WTC11 (cell line): ENCODE measurements at regions not wholly inside any gene's neighbourhood (a gene's known extent, or its start where the extent isn't known, plus 50 kb on each side); places are given as distances from the start of the nearest gene placed in this dataset.

Experiments used
- ATAC-seq: fragments of 200-7000 bp; cut with Tn5 transposase; 2 replicates; pipeline ENCODE4 v1.10.0; 2021; ENCODE audit warnings: mild to moderate bottlenecking, moderate library complexity
- CTCF ChIA-PET: fragments of 300-600 bp; sonication (Branson Sonifier 250); formaldehyde crosslinking; loops from one replicate; lab custom pipeline; 2021; ENCODE audit warnings: antibody characterized with exemption; lab: Charles Lee
- POLR2A ChIA-PET: fragments of 350-600 bp; sonication (Branson Sonifier 250); formaldehyde crosslinking; loops from one replicate; lab custom pipeline; 2021; ENCODE audit warnings: antibody characterized with exemption; lab: Charles Lee
- DNase-seq: peaks from one replicate; pipeline ENCODE4 v3.0.0; 2021; ENCODE audit warnings: low spot score
- H3K27ac Mint-ChIP-seq: 2 replicates; pipeline ENCODE4 v1.8.0; 2021; ENCODE audit warnings: mixed read lengths
- H3K27me3 Mint-ChIP-seq: 2 replicates; pipeline ENCODE4 v1.8.0; 2021; ENCODE audit warnings: low read depth, mild to moderate bottlenecking, moderate library complexity, mixed read lengths
- H3K36me3 Mint-ChIP-seq: 2 replicates; pipeline ENCODE4 v1.8.0; 2021; ENCODE audit warnings: mixed read lengths
- H3K4me1 Mint-ChIP-seq: 2 replicates; pipeline ENCODE4 v1.8.0; 2022; ENCODE audit warnings: mixed read lengths
- H3K4me3 Mint-ChIP-seq: 2 replicates; pipeline ENCODE4 v1.8.0; 2021; ENCODE audit warnings: mild to moderate bottlenecking, moderate library complexity, mixed read lengths
- H3K9me3 Mint-ChIP-seq: 2 replicates; pipeline ENCODE4 v1.8.0; 2021; ENCODE audit warnings: mixed read lengths
- ELF4 ChIP-seq: sonication (generic); formaldehyde crosslinking; IDR thresholded peaks from 2 replicates; pipeline ENCODE4 v1.8.1; 2022; ENCODE audit warnings: low read depth, mild to moderate bottlenecking, moderate library complexity, missing genetic modification reagents
- ERG ChIP-seq: fragments of 250-450 bp; sonication (Bioruptor Pico); IDR thresholded peaks from 2 replicates; pipeline ENCODE4 v1.8.0; 2021; ENCODE audit warnings: mild to moderate bottlenecking
- ESRRA ChIP-seq: sonication (generic); formaldehyde crosslinking; IDR thresholded peaks from 2 replicates; pipeline ENCODE4 v1.8.1; 2022; ENCODE audit warnings: mild to moderate bottlenecking, missing genetic modification reagents, borderline replicate concordance
- ETV6 ChIP-seq: sonication (generic); formaldehyde crosslinking; IDR thresholded peaks from 2 replicates; pipeline ENCODE4 v1.8.1; 2022; ENCODE audit warnings: mild to moderate bottlenecking, missing genetic modification reagents
- FOXP1 ChIP-seq: sonication (generic); formaldehyde crosslinking; IDR thresholded peaks from 2 replicates; pipeline ENCODE4 v1.8.0; 2022; ENCODE audit warnings: missing genetic modification reagents, mild to moderate bottlenecking, moderate library complexity, borderline replicate concordance
- HMGXB4 ChIP-seq: sonication (generic); formaldehyde crosslinking; IDR thresholded peaks from 2 replicates; pipeline ENCODE4 v1.8.1; 2023; ENCODE audit warnings: mild to moderate bottlenecking, moderate library complexity, missing genetic modification reagents
- JAZF1 ChIP-seq: fragments of 250-450 bp; sonication (Bioruptor Pico); IDR thresholded peaks from 2 replicates; pipeline ENCODE4 v1.9.0; 2021; ENCODE audit warnings: moderate library complexity, mild to moderate bottlenecking, inconsistent platforms
- JUN ChIP-seq: sonication (generic); formaldehyde crosslinking; IDR thresholded peaks from 2 replicates; pipeline ENCODE4 v1.8.0; 2023; ENCODE audit warnings: mild to moderate bottlenecking, missing genetic modification reagents
- KAT7 ChIP-seq: sonication (generic); formaldehyde crosslinking; IDR thresholded peaks from 2 replicates; pipeline ENCODE4 v1.8.1; 2023; ENCODE audit warnings: missing genetic modification reagents, mild to moderate bottlenecking, borderline replicate concordance
- NFATC4 ChIP-seq: fragments of 250-450 bp; sonication (Bioruptor Pico); IDR thresholded peaks from 2 replicates; pipeline ENCODE4 v1.9.0; 2021; ENCODE audit warnings: mild to moderate bottlenecking
- NR1H2 ChIP-seq: sonication (generic); formaldehyde crosslinking; IDR thresholded peaks from 2 replicates; pipeline ENCODE4 v1.9.0; 2021; ENCODE audit warnings: mild to moderate bottlenecking, moderate library complexity, missing genetic modification reagents
- NR3C1 ChIP-seq: sonication (generic); formaldehyde crosslinking; conservative IDR thresholded peaks from 2 replicates; pipeline ENCODE4 v1.8.1; 2023; ENCODE audit warnings: low read depth, mild to moderate bottlenecking, missing genetic modification reagents
- RORB ChIP-seq: fragments of 250-450 bp; sonication (Bioruptor Pico); IDR thresholded peaks from 2 replicates; pipeline ENCODE4 v1.9.0; 2021; ENCODE audit warnings: mild to moderate bottlenecking
- SP1 ChIP-seq: sonication (generic); formaldehyde crosslinking; conservative IDR thresholded peaks from 2 replicates; pipeline ENCODE4 v1.8.1; 2022; ENCODE audit warnings: missing genetic modification reagents
- TEAD1 ChIP-seq: sonication (generic); formaldehyde crosslinking; IDR thresholded peaks from 2 replicates; pipeline ENCODE4 v1.8.0; 2022; ENCODE audit warnings: mild to moderate bottlenecking, missing genetic modification reagents
- TP53 ChIP-seq: sonication (generic); formaldehyde crosslinking; IDR thresholded peaks from 2 replicates; pipeline ENCODE4 v1.8.1; 2023; ENCODE audit warnings: mild to moderate bottlenecking, missing genetic modification reagents
- USF2 ChIP-seq: sonication (generic); formaldehyde crosslinking; IDR thresholded peaks from 2 replicates; pipeline ENCODE4 v1.8.1; 2023; ENCODE audit warnings: mild to moderate bottlenecking, missing genetic modification reagents, moderate library complexity
- ZNF219 ChIP-seq: sonication (generic); formaldehyde crosslinking; IDR thresholded peaks from 2 replicates; pipeline ENCODE4 v1.8.0; 2023; ENCODE audit warnings: missing genetic modification reagents, mild to moderate bottlenecking, borderline replicate concordance
- ZNF317 ChIP-seq: sonication (generic); formaldehyde crosslinking; IDR thresholded peaks from 2 replicates; pipeline ENCODE4 v1.8.1; 2023; ENCODE audit warnings: low read depth, mild to moderate bottlenecking, moderate library complexity, missing genetic modification reagents, borderline replicate concordance
- ZNF396 ChIP-seq: fragments of 250-450 bp; sonication (Bioruptor Pico); IDR thresholded peaks from 2 replicates; pipeline ENCODE4 v1.8.0; 2021; ENCODE audit warnings: mild to moderate bottlenecking, moderate library complexity, borderline replicate concordance
- TF ChIP-seq, protein P1 (sequence below): sonication (generic); formaldehyde crosslinking; IDR thresholded peaks from 2 replicates; pipeline ENCODE4 v1.8.0; 2022; ENCODE audit warnings: mild to moderate bottlenecking, missing genetic modification reagents
- TF ChIP-seq, protein P2 (sequence below): fragments of 200-600 bp; IDR thresholded peaks from 2 replicates; pipeline ENCODE4 v1.8.0; 2022; ENCODE audit warnings: antibody characterized with exemption
- TF ChIP-seq, protein P3 (sequence below): sonication (generic); formaldehyde crosslinking; IDR thresholded peaks from 2 replicates; pipeline ENCODE4 v1.8.1; 2022; ENCODE audit warnings: low read depth, mild to moderate bottlenecking, moderate library complexity, missing genetic modification reagents, borderline replicate concordance

DNA sequence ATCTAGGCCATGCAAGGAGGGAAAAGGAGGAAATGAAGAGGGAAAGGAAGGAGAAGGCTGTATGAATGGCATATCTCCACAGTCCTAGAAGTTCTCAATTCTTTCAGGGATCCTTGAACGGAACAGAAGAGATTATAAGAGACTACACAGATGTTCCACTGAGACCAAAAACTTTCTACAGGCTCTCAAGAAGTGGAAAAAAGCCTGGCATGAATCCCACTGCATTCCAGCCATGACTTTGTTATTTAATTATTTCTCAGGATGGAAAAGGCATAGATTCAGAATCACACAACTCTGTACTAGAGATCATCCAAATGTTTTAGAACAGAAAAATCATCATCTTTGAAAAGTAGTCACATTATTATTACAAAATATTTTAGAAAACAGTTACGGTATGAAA, 131.7 kb upstream of the CDH20 start:
- no peak for DNase-seq
- H3K4me3 Mint-ChIP-seq = no peak overlapping the region
- ChIA-PET CTCF (no interaction called here), POLR2A (no interaction called here)
- no peak overlapping the region for H3K27ac Mint-ChIP-seq
- H3K36me3 Mint-ChIP-seq = no peaks in the 10 kb centered on the region
- no peaks in the 10 kb centered on the region for H3K9me3 Mint-ChIP-seq
- TF ChIP-seq NR1H2 (CRISPR knock-in tag) = no peak
- no peak for TF ChIP-seq ETV6
- no peak for TF ChIP-seq ERG (CRISPR knock-in tag)
- ATAC-seq = no peak
- H3K27me3 Mint-ChIP-seq = no peaks in the 10 kb centered on the region
- peaks cover 6% of the 10 kb centered on the region for H3K4me1 Mint-ChIP-seq

DNA sequence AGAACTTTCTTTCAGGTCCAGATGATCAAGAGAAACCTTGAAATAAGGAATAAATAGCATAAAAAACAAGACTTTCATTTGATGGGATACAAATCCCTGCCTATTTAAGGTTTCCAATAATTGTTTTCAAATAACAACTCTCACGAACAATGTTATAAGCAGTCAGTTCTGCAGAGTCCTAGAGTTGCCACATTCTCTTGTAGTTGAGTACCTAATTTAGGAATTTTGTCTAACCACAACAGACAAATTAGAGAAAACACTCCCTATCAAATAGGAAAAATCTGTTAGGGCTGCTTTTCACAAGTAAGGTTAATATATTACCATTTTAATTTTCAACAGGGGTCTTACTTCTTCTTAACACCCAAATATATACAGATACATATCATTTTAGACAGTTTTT, 130.1 kb upstream of the CDH20 start:
- Mint-ChIP-seq H3K4me1 (peaks cover 1% of the 10 kb centered on the region), H3K36me3 (no peaks in the 10 kb centered on the region), H3K27ac (no peak overlapping the region), H3K4me3 (no peak overlapping the region), H3K27me3 (no peaks in the 10 kb centered on the region), H3K9me3 (no peaks in the 10 kb centered on the region)
- DNase-seq (no peak), ATAC-seq (no peak)
- TF ChIP-seq ELF4 (CRISPR knock-in tag) = no peak
- TF ChIP-seq, protein P1, sequence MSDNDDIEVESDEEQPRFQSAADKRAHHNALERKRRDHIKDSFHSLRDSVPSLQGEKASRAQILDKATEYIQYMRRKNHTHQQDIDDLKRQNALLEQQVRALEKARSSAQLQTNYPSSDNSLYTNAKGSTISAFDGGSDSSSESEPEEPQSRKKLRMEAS (CRISPR knock-in tag) = no peak
- TF ChIP-seq NR3C1 (CRISPR knock-in tag) = no peak
- no peak for TF ChIP-seq TEAD1 (CRISPR knock-in tag)
- TF ChIP-seq, protein P2, sequence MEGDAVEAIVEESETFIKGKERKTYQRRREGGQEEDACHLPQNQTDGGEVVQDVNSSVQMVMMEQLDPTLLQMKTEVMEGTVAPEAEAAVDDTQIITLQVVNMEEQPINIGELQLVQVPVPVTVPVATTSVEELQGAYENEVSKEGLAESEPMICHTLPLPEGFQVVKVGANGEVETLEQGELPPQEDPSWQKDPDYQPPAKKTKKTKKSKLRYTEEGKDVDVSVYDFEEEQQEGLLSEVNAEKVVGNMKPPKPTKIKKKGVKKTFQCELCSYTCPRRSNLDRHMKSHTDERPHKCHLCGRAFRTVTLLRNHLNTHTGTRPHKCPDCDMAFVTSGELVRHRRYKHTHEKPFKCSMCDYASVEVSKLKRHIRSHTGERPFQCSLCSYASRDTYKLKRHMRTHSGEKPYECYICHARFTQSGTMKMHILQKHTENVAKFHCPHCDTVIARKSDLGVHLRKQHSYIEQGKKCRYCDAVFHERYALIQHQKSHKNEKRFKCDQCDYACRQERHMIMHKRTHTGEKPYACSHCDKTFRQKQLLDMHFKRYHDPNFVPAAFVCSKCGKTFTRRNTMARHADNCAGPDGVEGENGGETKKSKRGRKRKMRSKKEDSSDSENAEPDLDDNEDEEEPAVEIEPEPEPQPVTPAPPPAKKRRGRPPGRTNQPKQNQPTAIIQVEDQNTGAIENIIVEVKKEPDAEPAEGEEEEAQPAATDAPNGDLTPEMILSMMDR = no peak
- ChIA-PET CTCF (no interaction called here), POLR2A (no interaction called here)

- Mint-ChIP-seq H3K36me3 (no peaks in the 10 kb centered on the region), H3K4me3 (no peak overlapping the region), H3K27me3 (no peaks in the 10 kb centered on the region), H3K27ac (no peak overlapping the region), H3K4me1 (no peaks in the 10 kb centered on the region), H3K9me3 (peaks cover 13% of the 10 kb centered on the region)
- ChIA-PET POLR2A (no interaction called here), CTCF (no interaction called here)
- DNase-seq (no peak), ATAC-seq (no peak)
- no peak for TF ChIP-seq ZNF317 (CRISPR knock-in tag)
- no peak for TF ChIP-seq ERG (CRISPR knock-in tag)
- no peak for TF ChIP-seq ZNF219
- no peak for TF ChIP-seq ESRRA (CRISPR knock-in tag)
- TF ChIP-seq SP1 (CRISPR knock-in tag) = no peak
- TF ChIP-seq NR3C1 (CRISPR knock-in tag) = no peak
- no peak for TF ChIP-seq ZNF396 (CRISPR knock-in tag)
- no peak for TF ChIP-seq TP53
These were observed 123.4 kb upstream of the CDH20 start for GRCh38 chr18:61209801-61210200.

GRCh38 chr18:61216051-61216450, 117.2 kb upstream of the CDH20 start:
- DNase-seq (no peak), ATAC-seq (no peak)
- Mint-ChIP-seq H3K36me3 (no peaks in the 10 kb centered on the region), H3K4me1 (peaks cover 5% of the 10 kb centered on the region), H3K4me3 (no peak overlapping the region), H3K27me3 (no peaks in the 10 kb centered on the region), H3K27ac (no peak overlapping the region), H3K9me3 (peaks cover 13% of the 10 kb centered on the region)
- CTCF ChIA-PET = no interaction called here
- POLR2A ChIA-PET = no interaction called here
- TF ChIP-seq JAZF1 (CRISPR knock-in tag) = no peak
- TF ChIP-seq NFATC4 (CRISPR knock-in tag) = no peak
- no peak for TF ChIP-seq JUN (CRISPR knock-in tag)
- no peak for TF ChIP-seq KAT7 (CRISPR knock-in tag)
- no peak for TF ChIP-seq HMGXB4 (CRISPR knock-in tag)
- TF ChIP-seq TEAD1 (CRISPR knock-in tag) = no peak
- no peak for TF ChIP-seq FOXP1
- no peak for TF ChIP-seq USF2 (CRISPR knock-in tag)
- no peak for TF ChIP-seq RORB (CRISPR knock-in tag)
- TF ChIP-seq, protein P3, sequence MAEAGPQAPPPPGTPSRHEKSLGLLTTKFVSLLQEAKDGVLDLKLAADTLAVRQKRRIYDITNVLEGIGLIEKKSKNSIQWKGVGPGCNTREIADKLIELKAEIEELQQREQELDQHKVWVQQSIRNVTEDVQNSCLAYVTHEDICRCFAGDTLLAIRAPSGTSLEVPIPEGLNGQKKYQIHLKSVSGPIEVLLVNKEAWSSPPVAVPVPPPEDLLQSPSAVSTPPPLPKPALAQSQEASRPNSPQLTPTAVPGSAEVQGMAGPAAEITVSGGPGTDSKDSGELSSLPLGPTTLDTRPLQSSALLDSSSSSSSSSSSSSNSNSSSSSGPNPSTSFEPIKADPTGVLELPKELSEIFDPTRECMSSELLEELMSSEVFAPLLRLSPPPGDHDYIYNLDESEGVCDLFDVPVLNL = no peak
